ENCODE measurements at regions not wholly inside any gene's neighbourhood (a gene's known extent, or its start where the extent isn't known, plus 50 kb on each side); places are given as distances from the start of the nearest gene placed in this dataset.

GRCh38 chr15:85880501-85881190, 85.9 kb upstream of the KLHL25 start:
- no peak for DNase-seq
- in situ Hi-C loops (cut with MboI; ENCODE audit: low pct_unique_long_range_greater_than_20kb, low sequenced_read_pairs): no loop called here

- no peak for DNase-seq
- in situ Hi-C loops (cut with MboI; ENCODE audit: low pct_unique_long_range_greater_than_20kb, low sequenced_read_pairs): no loop called here
These were observed 91.6 kb upstream of the KLHL25 start for GRCh38 chr15:85886309-85886811.

GRCh38 chr15:85889956-85890619, 95.4 kb upstream of the KLHL25 start:
- no peak for DNase-seq
- in situ Hi-C loops (cut with MboI; ENCODE audit: low pct_unique_long_range_greater_than_20kb, low sequenced_read_pairs): no loop called here

GRCh38 chr15:85890620-85890980, 95.9 kb upstream of the KLHL25 start:
- in situ Hi-C loops (cut with MboI; ENCODE audit: low pct_unique_long_range_greater_than_20kb, low sequenced_read_pairs): no loop called here

GRCh38 chr15:85891470-85891869, 96.7 kb upstream of the KLHL25 start:
- no peak for DNase-seq
- in situ Hi-C loops (cut with MboI; ENCODE audit: low pct_unique_long_range_greater_than_20kb, low sequenced_read_pairs): no loop called here

More at GRCh38 chr15:85890620-85890980, 95.9 kb upstream of the KLHL25 start:
- no peak for DNase-seq

- DNase-seq: no peak
- in situ Hi-C loops (cut with MboI; ENCODE audit: low pct_unique_long_range_greater_than_20kb, low sequenced_read_pairs): no loop called here
These were observed 97.5 kb upstream of the KLHL25 start for GRCh38 chr15:85892232-85892631.

- DNase-seq: no peak
- in situ Hi-C loops (cut with MboI; ENCODE audit: low pct_unique_long_range_greater_than_20kb, low sequenced_read_pairs): no loop called here
These were observed 102.6 kb upstream of the KLHL25 start for GRCh38 chr15:85897207-85897894.

GRCh38 chr15:85897895-85898717, 103.4 kb upstream of the KLHL25 start:
- DNase-seq: no peak
- in situ Hi-C loops (cut with MboI; ENCODE audit: low pct_unique_long_range_greater_than_20kb, low sequenced_read_pairs): no loop called here

- in situ Hi-C loops (cut with MboI; ENCODE audit: low pct_unique_long_range_greater_than_20kb, low sequenced_read_pairs): no loop called here
- no peak for DNase-seq
These were observed 105.2 kb upstream of the KLHL25 start for GRCh38 chr15:85899927-85900326.

GRCh38 chr15:85905751-85906450, 111.2 kb upstream of the KLHL25 start:
- no peak for DNase-seq
- in situ Hi-C loops (cut with MboI; ENCODE audit: low pct_unique_long_range_greater_than_20kb, low sequenced_read_pairs): no loop called here

- in situ Hi-C loops (cut with MboI; ENCODE audit: low pct_unique_long_range_greater_than_20kb, low sequenced_read_pairs): no loop called here
- no peak for DNase-seq
These were observed 111.9 kb upstream of the KLHL25 start for GRCh38 chr15:85906640-85907039.

- in situ Hi-C loops (cut with MboI; ENCODE audit: low pct_unique_long_range_greater_than_20kb, low sequenced_read_pairs): no loop called here
- DNase-seq: no peak
These were observed 116.1 kb upstream of the KLHL25 start for GRCh38 chr15:85910834-85911233.

- in situ Hi-C loops (cut with MboI; ENCODE audit: low pct_unique_long_range_greater_than_20kb, low sequenced_read_pairs): no loop called here
- no peak for DNase-seq
These were observed 118.7 kb upstream of the KLHL25 start for GRCh38 chr15:85913461-85913860.

GRCh38 chr15:85920956-85921355, 126.2 kb upstream of the KLHL25 start:
- no peak for DNase-seq
- in situ Hi-C loops (cut with MboI; ENCODE audit: low pct_unique_long_range_greater_than_20kb, low sequenced_read_pairs): no loop called here

GRCh38 chr15:85924088-85924487, 129.4 kb upstream of the KLHL25 start:
- DNase-seq: no peak
- in situ Hi-C loops (cut with MboI; ENCODE audit: low pct_unique_long_range_greater_than_20kb, low sequenced_read_pairs): no loop called here

GRCh38 chr15:85925649-85926237, 131.0 kb upstream of the KLHL25 start:
- DNase-seq: no peak
- in situ Hi-C loops (cut with MboI; ENCODE audit: low pct_unique_long_range_greater_than_20kb, low sequenced_read_pairs): no loop called here

- no peak for DNase-seq
- in situ Hi-C loops (cut with MboI; ENCODE audit: low pct_unique_long_range_greater_than_20kb, low sequenced_read_pairs): no loop called here
These were observed 132.1 kb upstream of the KLHL25 start for GRCh38 chr15:85926834-85927233.

- in situ Hi-C loops (cut with MboI; ENCODE audit: low pct_unique_long_range_greater_than_20kb, low sequenced_read_pairs): no loop called here
- DNase-seq: no peak
These were observed 133.3 kb upstream of the KLHL25 start for GRCh38 chr15:85927931-85928537.
